GM19324 (cell line): ENCODE measurements at regions not wholly inside any gene's neighbourhood (a gene's known extent, or its start where the extent isn't known, plus 50 kb on each side); places are given as distances from the start of the nearest gene placed in this dataset.
"Not testable (repeated sequence)": the region's sequence is repeated elsewhere in the genome, so short reads cannot be mapped to it uniquely, and the experiment has no call there.

ENCODE experiments used
- ATAC-seq: cut with Tn5 transposase; IDR thresholded peaks from one replicate; pipeline ENCODE4 v1.9.1; 2021; ENCODE audit warnings: mild to moderate bottlenecking, moderate library complexity; ENCODE audit not compliant: unreplicated experiment, low FRiP score

GRCh38 chr10:23864631-23865147 lies 344.2 kb upstream of the KIAA1217 start:
- ATAC-seq, result no peak

GRCh38 chr10:23866985-23867384 lies 342.0 kb upstream of the KIAA1217 start:
- ATAC-seq, result not testable (repeated sequence)

GRCh38 chr10:23868121-23868520 lies 340.8 kb upstream of the KIAA1217 start:
- no peak for ATAC-seq

- ATAC-seq, result no peak
Observed at GRCh38 chr10:23869548-23869947, 339.4 kb upstream of the KIAA1217 start.

- no peak for ATAC-seq
Observed at GRCh38 chr10:23869996-23870395, 338.9 kb upstream of the KIAA1217 start.

- ATAC-seq, result no peak
Observed at GRCh38 chr10:23870651-23871610, 338.0 kb upstream of the KIAA1217 start.

GRCh38 chr10:23872290-23872689 lies 336.6 kb upstream of the KIAA1217 start:
- ATAC-seq, result no peak

GRCh38 chr10:23877791-23878320 lies 331.1 kb upstream of the KIAA1217 start:
- ATAC-seq, result no peak

GRCh38 chr10:23884670-23885069 lies 324.3 kb upstream of the KIAA1217 start:
- ATAC-seq, result no peak

GRCh38 chr10:23885853-23886252 lies 323.1 kb upstream of the KIAA1217 start:
- no peak for ATAC-seq

- ATAC-seq, result no peak
Observed at GRCh38 chr10:23886355-23886754, 322.6 kb upstream of the KIAA1217 start.

- ATAC-seq, result no peak
Observed at GRCh38 chr10:23891301-23891700, 317.6 kb upstream of the KIAA1217 start.

GRCh38 chr10:23892296-23892695 lies 316.6 kb upstream of the KIAA1217 start:
- ATAC-seq, result no peak

GRCh38 chr10:23897267-23897666 lies 311.7 kb upstream of the KIAA1217 start:
- ATAC-seq, result no peak

- no peak for ATAC-seq
Observed at GRCh38 chr10:23897861-23898260, 311.1 kb upstream of the KIAA1217 start.

GRCh38 chr10:23899166-23899565 lies 309.8 kb upstream of the KIAA1217 start:
- no peak for ATAC-seq

- no peak for ATAC-seq
Observed at GRCh38 chr10:23910291-23910690, 298.6 kb upstream of the KIAA1217 start.

- no peak for ATAC-seq
Observed at GRCh38 chr10:23912884-23913404, 296.0 kb upstream of the KIAA1217 start.

- no peak for ATAC-seq
Observed at GRCh38 chr10:23914641-23915040, 294.3 kb upstream of the KIAA1217 start.

- no peak for ATAC-seq
Observed at GRCh38 chr10:23917251-23917840, 291.6 kb upstream of the KIAA1217 start.

- ATAC-seq, result no peak
Observed at GRCh38 chr10:23918090-23918723, 290.7 kb upstream of the KIAA1217 start.
